HCT116 (cell line): ENCODE measurements at regions not wholly inside any gene's neighbourhood (a gene's known extent, or its start where the extent isn't known, plus 50 kb on each side); places are given as distances from the start of the nearest gene placed in this dataset.

Source experiments
- ATAC-seq: fragments of 200-7000 bp; cut with Tn5 transposase; 2 replicates; pipeline ENCODE4 v1.9.1; 2020; ENCODE audit warnings: mild to moderate bottlenecking, moderate library complexity
- BruUV-seq: library from RNA; stranded (reverse); fragments of 400-500 nt; replicated peaks from 2 replicates; lab custom pipeline; 2021; lab: Mats Ljungman, UMichigan
- CTCF ChIA-PET: fragments of 300-600 bp; sonication (Branson Sonifier 250); formaldehyde crosslinking; loops from one replicate; lab custom pipeline; 2021; ENCODE audit warnings: antibody characterized with exemption; lab: Charles Lee
- POLR2A ChIA-PET: fragments of 300-600, 350-600 bp; sonication (Branson Sonifier 250); formaldehyde crosslinking; loops from one replicate; lab custom pipeline; 2021; ENCODE audit warnings: antibody characterized with exemption; lab: Charles Lee
- RAD21 ChIA-PET, 2 experiments: fragments of 300-600 bp; sonication (Branson Sonifier 250); formaldehyde crosslinking; loops; one replicate each; lab custom pipeline; 2023; ENCODE audit warnings: low total read pairs in 2 of 2; ENCODE audit not compliant: uncharacterized antibody in 2 of 2, unreplicated experiment in 2 of 2, low non-redundant PET in 1 of 2; lab: Charles Lee
- DNase-seq: peaks from one replicate; pipeline ENCODE4 v3.0.0-alpha.2; 2010; ENCODE audit warnings: low read depth, low spot score
- H2AFZ ChIP-seq: fragments of 200-600 bp; shearing (Covaris generic), sonication (generic); 2 replicates; pipeline ENCODE4 v1.6.1; 2017; ENCODE audit warnings: low read depth, mixed run types, mixed read lengths, antibody characterized with exemption, low read length; ENCODE audit not compliant: poor library complexity, severe bottlenecking
- H3K27ac ChIP-seq: 2 replicates; pipeline ENCODE4 v1.5.1; 2012; ENCODE audit warnings: low read depth, low read length
- H3K27me3 ChIP-seq: fragments of 200-600 bp; sonication (generic); 2 replicates; pipeline ENCODE4 v1.6.1; 2016; ENCODE audit warnings: mixed run types, low read length, mixed read lengths; ENCODE audit not compliant: insufficient read depth
- H3K36me3 ChIP-seq, 2 experiments: fragments of 200-500 bp in 1 of 2; fragments of 200-600 bp in 1 of 2; sonication (Bioruptor generic) in 1 of 2; sonication (generic) in 1 of 2; 2 replicates each; pipeline versions ENCODE4 v1.5.1 to v1.6.1; 2014 to 2016; ENCODE audit warnings: low read length in 2 of 2, inconsistent platforms in 1 of 2, mixed read lengths in 1 of 2, mixed run types in 1 of 2; ENCODE audit not compliant: insufficient read depth in 2 of 2, control insufficient read depth in 1 of 2
- H3K4me1 ChIP-seq, 2 experiments: fragments of 200-600 bp in 1 of 2; sonication (generic) in 1 of 2; 2 replicates each; pipeline versions ENCODE4 v1.5.1 to v1.6.1; 2012 to 2017; ENCODE audit warnings: low read length in 2 of 2, inconsistent platforms in 1 of 2, mild to moderate bottlenecking in 1 of 2, mixed read lengths in 1 of 2, mixed run types in 1 of 2, moderate library complexity in 1 of 2; ENCODE audit not compliant: insufficient read depth in 2 of 2, control insufficient read depth in 1 of 2
- H3K4me2 ChIP-seq: fragments of 200-600 bp; sonication (generic); 2 replicates; pipeline ENCODE4 v1.6.1; 2017; ENCODE audit warnings: mixed run types, low read length, mixed read lengths
- H3K4me3 ChIP-seq, 2 experiments: fragments of 200-600 bp in 1 of 2; sonication (generic) in 1 of 2; replicated peaks in 1 of 2; 2 replicates each; pipeline ENCODE4 v1.5.1; 2011 to 2016; ENCODE audit warnings: low read length in 2 of 2, control low read depth in 1 of 2, low read depth in 1 of 2, mild to moderate bottlenecking in 1 of 2, mixed read lengths in 1 of 2, mixed run types in 1 of 2
- H3K79me2 ChIP-seq: fragments of 200-600 bp; sonication (generic); 2 replicates; pipeline ENCODE4 v1.6.1; 2017; ENCODE audit warnings: mild to moderate bottlenecking, mixed run types, low read length, moderate library complexity, mixed read lengths; ENCODE audit not compliant: insufficient read depth
- H3K9ac ChIP-seq: fragments of 200-600 bp; sonication (generic); 2 replicates; pipeline ENCODE4 v1.6.1; 2016; ENCODE audit warnings: low read length, mixed read lengths
- H3K9me2 ChIP-seq: fragments of 200-600 bp; sonication (generic), shearing (Covaris generic); 2 replicates; pipeline ENCODE4 v1.6.1; 2017; ENCODE audit warnings: mixed run types, mild to moderate bottlenecking, moderate library complexity; ENCODE audit not compliant: insufficient read depth
- H3K9me3 ChIP-seq, 2 experiments: fragments of 200-500 bp in 1 of 2; fragments of 200-600 bp in 1 of 2; sonication (Bioruptor generic) in 1 of 2; sonication (generic) in 1 of 2; 2 replicates each; pipeline ENCODE4 v1.6.1; 2014 to 2017; ENCODE audit warnings: low read length in 2 of 2, mixed read lengths in 2 of 2, inconsistent platforms in 1 of 2, low read depth in 1 of 2, mild to moderate bottlenecking in 1 of 2, mixed run types in 1 of 2, moderate library complexity in 1 of 2; ENCODE audit not compliant: control insufficient read depth in 1 of 2, insufficient read depth in 1 of 2
- H4K20me1 ChIP-seq: fragments of 200-600 bp; sonication (generic), shearing (Covaris generic); 2 replicates; pipeline ENCODE4 v1.6.1; 2017; ENCODE audit warnings: mixed run types, mild to moderate bottlenecking, moderate library complexity; ENCODE audit not compliant: insufficient read depth
- CBX3 ChIP-seq: IDR thresholded peaks from 2 replicates; pipeline ENCODE4 v1.6.1; 2012; ENCODE audit warnings: low read depth
- CEBPB ChIP-seq: IDR thresholded peaks from 2 replicates; pipeline ENCODE4 v1.6.1; 2012; ENCODE audit warnings: low read depth
- EGR1 ChIP-seq: IDR thresholded peaks from 2 replicates; pipeline ENCODE4 v1.6.1; 2012; ENCODE audit warnings: low read depth
- ELF1 ChIP-seq: IDR thresholded peaks from 2 replicates; pipeline ENCODE4 v1.6.1; 2012; ENCODE audit warnings: low read depth, borderline replicate concordance
- EZH2 ChIP-seq: fragments of 200-600 bp; sonication (generic); IDR thresholded peaks from 2 replicates; pipeline ENCODE4 v1.6.1; 2017; ENCODE audit warnings: antibody characterized with exemption, mixed run types
- FOSL1 ChIP-seq: IDR thresholded peaks from 2 replicates; pipeline ENCODE4 v1.6.1; 2012; ENCODE audit warnings: low read depth
- POLR2AphosphoS5 ChIP-seq: IDR thresholded peaks from 2 replicates; pipeline ENCODE4 v1.6.1; 2011; ENCODE audit warnings: mild to moderate bottlenecking, low read depth, low read length, moderate library complexity
- SP1 ChIP-seq: IDR thresholded peaks from 2 replicates; pipeline ENCODE4 v1.6.1; 2012; ENCODE audit warnings: low read depth
- SRF ChIP-seq: IDR thresholded peaks from 2 replicates; pipeline ENCODE4 v1.6.1; 2012; ENCODE audit warnings: low read depth
- TCF7L2 ChIP-seq: IDR thresholded peaks from 2 replicates; pipeline ENCODE4 v1.7.0; 2011; ENCODE audit warnings: borderline replicate concordance, inconsistent platforms; ENCODE audit not compliant: insufficient read depth, insufficient read length; ENCODE audit errors: extremely low read depth
- ZNF274 ChIP-seq: fragments of 200-500 bp; sonication (Bioruptor generic); IDR thresholded peaks from 2 replicates; pipeline ENCODE4 v1.6.1; 2014; ENCODE audit warnings: mild to moderate bottlenecking, low read depth, low read length, inconsistent platforms
- intact Hi-C: fragments of 100-400 bp; cut with micrococcal nuclease; formaldehyde crosslinking; loops from 2 replicates; pipeline ENCODE4 v1.10.0; 2022
- TF ChIP-seq, protein P1 (sequence below): IDR thresholded peaks from 2 replicates; pipeline ENCODE4 v1.6.1; 2012
- TF ChIP-seq, protein P2 (sequence below): IDR thresholded peaks from 2 replicates; pipeline ENCODE4 v1.6.1; 2012; ENCODE audit warnings: low read depth
- TF ChIP-seq, protein P3 (sequence below), 3 experiments: fragments of 200-600 bp in 1 of 3; sonication (generic) in 1 of 3; IDR thresholded peaks in 2 of 3; conservative IDR thresholded peaks in 1 of 3; 2 replicates each; pipeline ENCODE4 v1.5.1; 2012 to 2017; ENCODE audit warnings: low read depth in 2 of 3, low read length in 2 of 3, antibody characterized with exemption in 1 of 3, borderline replicate concordance in 1 of 3, control low read depth in 1 of 3, mild to moderate bottlenecking in 1 of 3, mixed read lengths in 1 of 3, mixed run types in 1 of 3, moderate library complexity in 1 of 3; ENCODE audit not compliant: insufficient read depth in 1 of 3
- TF ChIP-seq, protein P4 (sequence below): IDR thresholded peaks from 2 replicates; pipeline ENCODE4 v1.6.1; 2012

DNA sequence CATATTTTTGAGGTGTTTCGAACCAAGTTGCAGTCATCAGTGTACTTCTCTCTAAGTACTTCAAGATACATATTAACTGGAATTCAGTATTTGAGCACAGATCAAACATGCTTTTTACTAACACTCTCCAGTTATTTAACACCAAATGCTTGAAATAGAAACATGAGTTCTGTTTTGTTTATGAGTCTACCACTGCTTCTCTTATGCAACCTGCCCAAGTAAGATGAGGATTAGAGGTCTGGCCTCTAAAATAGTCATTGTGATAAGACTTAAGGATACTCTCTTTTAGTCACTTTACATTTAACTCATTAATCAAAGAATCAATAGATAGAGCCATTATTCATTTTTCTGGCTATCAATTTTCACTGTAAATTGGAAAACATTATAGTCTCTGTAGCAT, 156.2 kb upstream of the THRB start:
- ATAC-seq = no peak
- Histone ChIP-seq H4K20me1 (no peaks in the 10 kb centered on the region), H2AFZ (no peak overlapping the region), H3K27me3 (no peaks in the 10 kb centered on the region), H3K4me2 (no peak overlapping the region), H3K4me3 (no peak overlapping the region), H3K4me1 (no peaks in the 10 kb centered on the region), H3K9ac (no peak overlapping the region), H3K79me2 (no peaks in the 10 kb centered on the region), H3K9me2 (no peaks in the 10 kb centered on the region), H3K27ac (no peak overlapping the region), H3K36me3 (no peaks in the 10 kb centered on the region), H3K9me3 (no peaks in the 10 kb centered on the region)
- ChIA-PET CTCF (no interaction called here), POLR2A (no interaction called here), RAD21 (no interaction called here)
- no TSS peak for BruUV-seq
- no peak for TF ChIP-seq CBX3
- TF ChIP-seq EZH2 = no peak
- TF ChIP-seq ELF1 = no peak
- TF ChIP-seq ZNF274 = no peak
- no peak for TF ChIP-seq TCF7L2
- TF ChIP-seq SRF = no peak
- no peak for TF ChIP-seq POLR2AphosphoS5
- no peak for TF ChIP-seq CEBPB
- no peak for TF ChIP-seq FOSL1
- TF ChIP-seq, protein P1, sequence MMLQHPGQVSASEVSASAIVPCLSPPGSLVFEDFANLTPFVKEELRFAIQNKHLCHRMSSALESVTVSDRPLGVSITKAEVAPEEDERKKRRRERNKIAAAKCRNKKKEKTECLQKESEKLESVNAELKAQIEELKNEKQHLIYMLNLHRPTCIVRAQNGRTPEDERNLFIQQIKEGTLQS = no peak
- intact Hi-C loops = no loop called here
- DNase-seq = no peak

DNA sequence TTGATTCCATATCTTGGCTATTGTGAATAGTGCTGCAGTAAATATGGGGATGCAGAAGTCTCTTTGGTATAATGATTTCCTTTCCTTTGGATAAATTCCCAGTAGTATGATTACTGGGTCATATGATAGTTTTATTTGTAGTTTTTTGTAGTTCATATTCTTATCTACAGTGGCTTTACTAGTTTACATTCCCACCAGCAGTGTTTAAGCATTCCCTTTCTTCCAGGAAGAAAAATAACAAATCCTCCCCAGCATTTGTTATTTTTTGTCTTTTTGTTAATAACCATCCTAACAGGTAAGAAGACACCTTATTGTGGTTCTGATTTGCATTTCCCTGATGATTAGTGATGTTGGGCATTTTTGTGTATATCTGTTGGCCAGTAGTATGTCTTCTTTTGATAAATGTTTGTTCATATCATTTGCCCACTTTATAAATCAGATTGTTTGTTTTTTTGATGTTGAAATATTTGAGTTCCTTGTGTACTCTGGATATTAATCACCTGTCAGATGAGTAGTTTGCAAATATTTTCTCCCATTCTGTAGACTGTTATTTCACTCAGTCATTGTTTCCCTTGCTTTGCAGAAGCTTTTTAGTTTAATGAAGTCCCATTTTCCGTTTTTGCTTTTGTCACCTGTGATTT, 163.3 kb upstream of the THRB start:
- no peaks in the 10 kb centered on the region for H3K4me1 ChIP-seq
- intact Hi-C loops = no loop called here
- no peak overlapping the region for H2AFZ ChIP-seq
- no peak overlapping the region for H3K9ac ChIP-seq
- ChIA-PET POLR2A (no interaction called here), RAD21 (no interaction called here), CTCF (interaction anchor here (1.4 kb wide), 1 partner anchor 22 kb away, joined by 4 read pairs; no protein-coding TSS in a partner anchor)
- H3K9me2 ChIP-seq = no peaks in the 10 kb centered on the region
- no TSS peak for BruUV-seq
- no peaks in the 10 kb centered on the region for H3K9me3 ChIP-seq
- no peak overlapping the region for H3K4me2 ChIP-seq
- DNase-seq (no peak), ATAC-seq (no peak)
- H4K20me1 ChIP-seq = no peaks in the 10 kb centered on the region
- no peak overlapping the region for H3K27ac ChIP-seq
- H3K27me3 ChIP-seq = no peaks in the 10 kb centered on the region
- no peaks in the 10 kb centered on the region for H3K79me2 ChIP-seq
- H3K4me3 ChIP-seq = no peak overlapping the region
- H3K36me3 ChIP-seq = no peaks in the 10 kb centered on the region
- TF ChIP-seq, protein P2, sequence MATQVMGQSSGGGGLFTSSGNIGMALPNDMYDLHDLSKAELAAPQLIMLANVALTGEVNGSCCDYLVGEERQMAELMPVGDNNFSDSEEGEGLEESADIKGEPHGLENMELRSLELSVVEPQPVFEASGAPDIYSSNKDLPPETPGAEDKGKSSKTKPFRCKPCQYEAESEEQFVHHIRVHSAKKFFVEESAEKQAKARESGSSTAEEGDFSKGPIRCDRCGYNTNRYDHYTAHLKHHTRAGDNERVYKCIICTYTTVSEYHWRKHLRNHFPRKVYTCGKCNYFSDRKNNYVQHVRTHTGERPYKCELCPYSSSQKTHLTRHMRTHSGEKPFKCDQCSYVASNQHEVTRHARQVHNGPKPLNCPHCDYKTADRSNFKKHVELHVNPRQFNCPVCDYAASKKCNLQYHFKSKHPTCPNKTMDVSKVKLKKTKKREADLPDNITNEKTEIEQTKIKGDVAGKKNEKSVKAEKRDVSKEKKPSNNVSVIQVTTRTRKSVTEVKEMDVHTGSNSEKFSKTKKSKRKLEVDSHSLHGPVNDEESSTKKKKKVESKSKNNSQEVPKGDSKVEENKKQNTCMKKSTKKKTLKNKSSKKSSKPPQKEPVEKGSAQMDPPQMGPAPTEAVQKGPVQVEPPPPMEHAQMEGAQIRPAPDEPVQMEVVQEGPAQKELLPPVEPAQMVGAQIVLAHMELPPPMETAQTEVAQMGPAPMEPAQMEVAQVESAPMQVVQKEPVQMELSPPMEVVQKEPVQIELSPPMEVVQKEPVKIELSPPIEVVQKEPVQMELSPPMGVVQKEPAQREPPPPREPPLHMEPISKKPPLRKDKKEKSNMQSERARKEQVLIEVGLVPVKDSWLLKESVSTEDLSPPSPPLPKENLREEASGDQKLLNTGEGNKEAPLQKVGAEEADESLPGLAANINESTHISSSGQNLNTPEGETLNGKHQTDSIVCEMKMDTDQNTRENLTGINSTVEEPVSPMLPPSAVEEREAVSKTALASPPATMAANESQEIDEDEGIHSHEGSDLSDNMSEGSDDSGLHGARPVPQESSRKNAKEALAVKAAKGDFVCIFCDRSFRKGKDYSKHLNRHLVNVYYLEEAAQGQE = no peak
- TF ChIP-seq EGR1 (no peak), SRF (no peak), ELF1 (no peak), POLR2AphosphoS5 (no peak), TCF7L2 (no peak), SP1 (no peak)
- TF ChIP-seq, protein P3, sequence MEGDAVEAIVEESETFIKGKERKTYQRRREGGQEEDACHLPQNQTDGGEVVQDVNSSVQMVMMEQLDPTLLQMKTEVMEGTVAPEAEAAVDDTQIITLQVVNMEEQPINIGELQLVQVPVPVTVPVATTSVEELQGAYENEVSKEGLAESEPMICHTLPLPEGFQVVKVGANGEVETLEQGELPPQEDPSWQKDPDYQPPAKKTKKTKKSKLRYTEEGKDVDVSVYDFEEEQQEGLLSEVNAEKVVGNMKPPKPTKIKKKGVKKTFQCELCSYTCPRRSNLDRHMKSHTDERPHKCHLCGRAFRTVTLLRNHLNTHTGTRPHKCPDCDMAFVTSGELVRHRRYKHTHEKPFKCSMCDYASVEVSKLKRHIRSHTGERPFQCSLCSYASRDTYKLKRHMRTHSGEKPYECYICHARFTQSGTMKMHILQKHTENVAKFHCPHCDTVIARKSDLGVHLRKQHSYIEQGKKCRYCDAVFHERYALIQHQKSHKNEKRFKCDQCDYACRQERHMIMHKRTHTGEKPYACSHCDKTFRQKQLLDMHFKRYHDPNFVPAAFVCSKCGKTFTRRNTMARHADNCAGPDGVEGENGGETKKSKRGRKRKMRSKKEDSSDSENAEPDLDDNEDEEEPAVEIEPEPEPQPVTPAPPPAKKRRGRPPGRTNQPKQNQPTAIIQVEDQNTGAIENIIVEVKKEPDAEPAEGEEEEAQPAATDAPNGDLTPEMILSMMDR (IDR thresholded peaks at IDR 0.05 in 2 of 3, conservative IDR thresholded peaks at IDR 0.05 in 1 of 3; ENCODE audit: borderline replicate concordance in 1 of 3, insufficient read depth in 1 of 3, low read depth in 2 of 3, low read length in 2 of 3) = no peak
- TF ChIP-seq, protein P4, sequence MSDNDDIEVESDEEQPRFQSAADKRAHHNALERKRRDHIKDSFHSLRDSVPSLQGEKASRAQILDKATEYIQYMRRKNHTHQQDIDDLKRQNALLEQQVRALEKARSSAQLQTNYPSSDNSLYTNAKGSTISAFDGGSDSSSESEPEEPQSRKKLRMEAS = no peak
